NCI-H2196 treated with DMSO at 0.1 percent for 48 hours (cell line): ENCODE measurements at regions not wholly inside any gene's neighbourhood (a gene's known extent, or its start where the extent isn't known, plus 50 kb on each side); places are given as distances from the start of the nearest gene placed in this dataset.
"Not testable (repeated sequence)": the region's sequence is repeated elsewhere in the genome, so short reads cannot be mapped to it uniquely, and the experiment has no call there.

Experiments used
- DNase-seq: peaks from one replicate; lab custom pipeline; 2025; ENCODE audit not compliant: unreplicated experiment; lab: John Stamatoyannopoulos, UW

DNA sequence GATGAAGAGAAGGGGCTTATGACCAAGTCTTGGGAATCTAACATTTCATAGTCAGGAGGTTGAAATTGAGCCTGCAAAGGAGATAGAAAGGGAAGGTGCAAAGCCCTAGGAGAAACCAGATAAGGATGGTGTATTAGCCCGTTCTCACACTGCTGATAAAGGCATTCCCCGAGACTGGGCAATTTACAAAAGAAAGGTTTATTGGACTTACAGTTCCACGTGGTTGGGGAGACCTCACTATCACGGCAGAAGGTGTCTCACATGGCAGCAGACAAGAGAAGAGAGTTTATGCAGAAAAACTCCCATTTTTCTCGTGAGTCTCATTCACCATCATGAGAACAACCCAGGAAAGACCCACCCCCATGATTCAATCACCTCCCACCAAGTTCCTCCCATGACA lies 129.5 kb upstream of the LNX1 start:
- no peak for DNase-seq

GRCh38 chr4:53717064-53717549 lies 125.8 kb upstream of the LNX1 start:
- no peak for DNase-seq

- no peak for DNase-seq
These were observed 125.3 kb upstream of the LNX1 start for GRCh38 chr4:53716471-53717063.

DNA sequence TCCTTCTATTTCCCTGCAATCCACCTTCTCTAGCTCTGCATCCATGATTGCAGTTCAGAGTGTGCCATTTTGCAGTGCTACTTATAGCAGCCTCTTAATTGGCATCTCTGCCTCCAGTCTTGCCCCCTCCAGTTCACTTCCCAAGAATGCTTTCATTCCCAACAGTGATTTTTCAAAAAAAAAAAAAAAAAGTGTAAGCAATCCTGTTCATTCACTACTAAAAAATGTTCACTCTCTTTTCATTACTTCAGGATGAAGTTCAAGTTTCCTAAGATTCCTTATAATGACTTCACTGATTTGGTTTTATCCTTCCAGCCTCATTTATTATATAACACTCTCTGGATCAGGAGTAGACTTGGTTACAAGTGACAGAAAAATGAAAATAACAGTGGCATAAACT lies 124.7 kb upstream of the LNX1 start:
- DNase-seq: no peak

DNA sequence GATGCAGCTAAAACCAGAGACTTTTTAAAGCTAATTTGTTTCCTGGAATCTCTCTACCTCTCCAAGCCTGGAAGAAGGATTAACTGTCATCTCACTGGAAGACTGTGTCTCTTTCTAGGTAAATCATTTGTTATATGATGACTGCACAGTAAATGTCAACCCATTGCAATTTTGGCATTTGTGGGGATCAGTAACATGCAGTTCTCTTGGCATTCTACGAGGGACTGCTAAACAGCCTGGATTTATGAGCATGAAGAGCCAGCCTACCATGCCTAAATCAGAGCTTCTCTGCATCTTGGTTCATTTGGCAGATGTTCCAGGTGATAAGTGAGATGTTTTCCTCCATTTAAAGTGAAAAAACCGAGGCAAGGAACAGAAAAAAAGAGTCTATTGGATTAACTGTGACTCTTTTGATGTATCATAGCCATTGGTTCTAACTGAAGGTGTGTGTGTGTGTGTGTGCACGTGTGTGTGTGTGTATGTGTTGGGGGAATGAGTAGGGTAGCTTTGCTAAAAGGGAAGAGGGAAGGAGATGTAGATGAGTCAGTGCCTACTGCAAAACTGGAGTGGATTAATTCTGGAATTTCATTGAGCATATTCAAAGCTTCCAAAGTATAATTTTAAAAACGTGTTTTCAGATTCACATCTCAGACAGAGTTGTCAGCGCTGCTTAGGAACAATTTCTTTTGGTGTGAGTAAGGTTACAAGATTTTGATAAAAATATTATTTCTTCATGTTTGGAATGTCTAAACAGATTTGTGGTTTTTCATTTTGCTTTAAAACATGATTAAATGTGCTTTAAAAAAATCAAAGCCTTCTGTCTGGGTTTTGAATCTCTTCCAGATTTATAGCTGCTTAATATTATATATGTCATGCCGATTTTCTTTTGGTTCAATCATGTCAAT lies 123.2 kb upstream of the LNX1 start:
- no peak for DNase-seq

DNA sequence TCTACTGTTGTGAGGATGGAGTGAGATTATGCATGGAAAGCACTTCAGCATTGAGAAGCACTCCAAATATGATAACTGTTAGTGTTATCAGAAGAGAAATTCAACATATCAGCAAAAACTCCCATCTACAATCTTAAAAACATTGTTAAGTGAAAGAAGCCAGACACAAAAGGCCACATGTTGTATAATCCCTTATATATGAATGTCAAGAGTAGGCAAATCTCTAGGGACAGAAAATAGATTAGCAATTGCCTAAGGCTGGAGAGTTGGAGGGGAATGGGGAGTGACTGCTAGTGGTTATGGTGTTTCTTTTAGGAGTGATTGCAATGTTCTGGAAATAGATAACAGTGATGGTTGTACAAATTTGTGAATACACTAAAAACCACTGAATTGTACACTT lies 122.5 kb upstream of the LNX1 start:
- no peak for DNase-seq

DNA sequence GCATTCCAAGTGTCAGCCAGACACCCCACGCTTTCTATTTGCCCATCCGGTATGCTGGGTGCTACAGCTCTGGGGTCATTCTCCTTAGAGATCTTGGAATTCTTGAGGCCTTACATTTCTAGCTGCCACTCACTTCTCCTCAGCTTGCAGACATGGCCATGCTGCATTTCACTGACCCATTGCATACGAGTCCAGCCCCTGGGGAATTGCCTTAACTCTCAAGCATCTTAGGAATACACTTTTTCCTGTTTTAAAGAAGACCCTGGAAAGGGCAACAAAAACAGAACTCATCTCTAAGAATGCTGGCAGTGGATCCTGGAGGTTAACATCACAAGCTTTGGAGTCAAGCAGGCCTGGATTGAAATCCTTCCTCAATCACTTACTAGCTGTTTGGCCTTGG lies 122.0 kb upstream of the LNX1 start:
- DNase-seq: no peak

- DNase-seq: no peak
These were observed 121.2 kb upstream of the LNX1 start for GRCh38 chr4:53712408-53713020.

GRCh38 chr4:53711926-53712325 lies 120.6 kb upstream of the LNX1 start:
- no peak for DNase-seq

GRCh38 chr4:53709693-53710092 lies 118.4 kb upstream of the LNX1 start:
- no peak for DNase-seq

- no peak for DNase-seq
These were observed 116.2 kb upstream of the LNX1 start for GRCh38 chr4:53707491-53707890.

DNA sequence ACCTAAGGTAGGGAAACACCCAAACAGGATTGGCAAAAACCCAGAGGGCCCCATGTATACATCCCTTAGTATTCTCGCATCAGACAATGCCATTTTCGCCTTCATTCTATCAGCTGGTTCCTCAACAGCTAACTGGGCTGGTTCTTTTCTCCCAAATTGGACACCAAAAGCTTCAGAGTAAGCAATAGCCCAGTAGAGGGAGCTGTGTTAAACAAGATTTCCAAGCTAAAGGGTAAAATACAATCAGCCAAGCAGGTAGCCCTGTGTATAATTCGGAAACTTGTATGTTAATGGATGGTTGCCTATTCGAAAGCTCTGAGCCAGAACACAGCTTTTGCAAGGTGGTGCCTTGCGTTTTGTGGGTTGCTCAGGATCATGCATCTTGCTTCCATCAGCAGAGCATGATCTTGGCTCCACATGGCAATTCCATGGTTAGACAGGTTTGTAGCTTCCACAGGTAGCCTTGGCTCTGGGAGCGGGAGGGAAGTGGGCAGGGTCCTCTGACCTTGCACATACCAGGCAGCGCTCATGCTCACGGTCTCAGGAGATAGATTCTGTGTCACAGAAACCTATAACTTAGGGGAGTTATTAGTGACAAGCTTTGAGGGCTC lies 115.2 kb upstream of the LNX1 start:
- DNase-seq: no peak

GRCh38 chr4:53705972-53706371 lies 114.7 kb upstream of the LNX1 start:
- DNase-seq: no peak

GRCh38 chr4:53705151-53705764 lies 114.0 kb upstream of the LNX1 start:
- DNase-seq: no peak

- DNase-seq: no peak
These were observed 113.0 kb upstream of the LNX1 start for GRCh38 chr4:53704329-53704728.

DNA sequence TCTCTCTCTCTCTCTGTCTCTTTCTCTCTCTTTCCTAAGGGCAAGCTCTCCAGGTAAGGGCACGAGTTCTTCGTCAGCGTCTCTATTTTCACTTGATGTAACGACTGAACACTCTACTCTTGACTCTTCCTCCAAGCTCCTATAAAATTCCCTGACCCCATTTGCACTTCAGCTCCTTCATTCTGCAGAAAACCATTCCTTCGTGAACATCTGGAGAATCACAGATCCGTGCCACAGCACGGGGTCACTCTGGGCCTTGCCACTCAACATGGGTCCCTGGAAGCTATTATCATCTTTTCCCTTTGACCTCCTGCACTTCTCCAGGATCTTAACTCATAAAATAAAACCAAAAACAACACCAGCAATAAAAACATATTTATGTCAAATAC lies 112.0 kb upstream of the LNX1 start:
- no peak for DNase-seq

DNA sequence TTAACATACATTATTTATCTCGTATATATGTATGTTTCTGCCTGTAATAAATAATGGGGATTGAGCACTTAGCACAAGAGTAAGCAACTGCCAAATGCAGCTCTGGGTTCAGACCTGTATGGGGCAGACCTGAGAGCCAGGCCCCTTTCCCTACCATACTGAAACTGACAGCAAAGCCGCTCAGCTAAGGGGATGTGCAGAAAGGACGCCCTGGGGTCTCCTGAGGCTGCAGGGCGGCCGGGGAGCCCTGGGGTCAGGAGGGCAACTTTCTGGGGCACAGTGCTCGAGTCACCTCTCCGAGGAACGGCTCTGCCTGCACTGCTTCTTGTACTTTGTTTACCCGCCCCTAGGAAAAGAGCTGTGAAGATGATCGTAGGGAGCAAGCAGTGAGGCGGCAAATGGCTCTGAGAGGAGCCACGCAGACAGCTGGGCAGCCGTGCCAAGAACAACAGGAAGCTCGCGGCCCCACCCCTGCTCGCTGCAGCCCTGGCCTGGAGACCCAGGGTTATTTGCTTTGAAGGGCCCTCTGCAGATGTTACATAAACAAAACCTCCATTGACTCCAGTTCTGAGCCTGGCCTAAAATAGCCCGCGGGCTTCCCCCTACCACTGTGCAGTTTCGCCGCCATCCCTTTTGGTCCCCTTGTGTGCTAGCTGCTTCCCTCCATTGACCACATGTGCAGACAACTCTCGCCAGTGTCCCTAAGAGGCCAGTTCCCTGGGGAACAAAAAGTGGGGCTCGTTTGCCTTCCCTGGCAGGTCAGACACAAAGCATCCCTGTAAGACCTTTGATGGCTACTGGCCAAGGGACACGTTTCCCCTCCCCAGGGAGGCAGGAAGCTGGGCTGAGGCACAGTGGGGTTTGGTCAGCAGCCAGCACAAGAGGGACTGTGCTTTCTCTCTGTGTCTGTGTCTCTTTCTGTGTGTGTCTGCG lies 111.3 kb upstream of the LNX1 start:
- DNase-seq: peak; percentile 17

DNA sequence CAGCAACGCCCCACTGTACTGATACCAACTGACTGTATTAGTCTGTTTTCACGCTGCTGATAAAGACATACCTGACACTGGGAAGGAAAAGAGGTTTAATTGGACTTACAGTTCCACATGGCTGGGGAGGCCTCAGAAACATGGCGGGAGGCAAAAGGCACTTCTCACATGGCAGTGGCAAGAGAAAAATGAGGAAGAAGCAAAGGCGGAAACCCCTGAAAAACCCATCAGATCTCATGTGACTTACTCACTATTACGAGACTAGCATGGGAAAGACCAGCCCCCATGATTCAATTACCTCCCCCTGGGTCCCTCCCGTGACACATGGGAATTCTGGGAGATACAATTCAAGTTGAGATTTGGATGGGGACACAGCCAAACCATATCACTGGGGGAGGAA lies 110.0 kb upstream of the LNX1 start:
- DNase-seq: not testable (repeated sequence)

DNA sequence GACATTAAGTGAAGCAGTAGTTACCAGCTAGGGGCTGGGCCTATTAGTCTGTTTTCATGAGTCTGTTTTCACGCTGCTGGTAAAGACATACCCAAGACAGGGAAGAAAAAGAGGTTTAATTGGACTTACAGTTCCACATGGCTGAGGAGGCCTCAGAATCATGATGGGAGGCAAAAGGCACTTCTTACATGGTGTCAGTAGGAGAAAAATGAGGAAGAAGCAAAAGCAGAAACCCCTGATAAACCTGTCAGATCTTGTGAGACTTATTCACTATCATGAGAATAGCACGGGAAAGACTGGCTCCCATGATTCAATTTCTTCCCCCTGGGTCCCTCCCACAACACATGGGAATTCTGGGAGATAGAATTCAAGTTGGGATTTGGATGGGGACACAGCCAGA lies 108.0 kb upstream of the LNX1 start:
- DNase-seq: not testable (repeated sequence)

- DNase-seq: no peak
These were observed 105.9 kb upstream of the LNX1 start for GRCh38 chr4:53697016-53697685.
